GM12878 (cell line): ENCODE measurements at regions not wholly inside any gene's neighbourhood (a gene's known extent, or its start where the extent isn't known, plus 50 kb on each side); places are given as distances from the start of the nearest gene placed in this dataset.

Source experiments
- ATAC-seq: fragments of 200-7000 bp; cut with Tn5 transposase; 3 replicates; pipeline ENCODE4 v1.9.1; 2020; ENCODE audit warnings: mild to moderate bottlenecking, moderate library complexity
- BruUV-seq: library from RNA; stranded (reverse); fragments of 400-500 nt; replicated peaks from 2 replicates; lab custom pipeline; 2021; lab: Mats Ljungman, UMichigan
- CTCF ChIA-PET: fragments of 300-600 bp; sonication (Branson Sonifier 250); formaldehyde crosslinking; extraction: SDS; loops from one replicate; lab custom pipeline; 2021; ENCODE audit warnings: inconsistent platforms; lab: Yijun Ruan, JAX
- POLR2A ChIA-PET: fragments of 350-600 bp; formaldehyde crosslinking; extraction: SDS; loops from one replicate; lab custom pipeline; 2021; ENCODE audit warnings: inconsistent platforms; lab: Charles Lee
- RAD21 ChIA-PET: fragments of 300-600 bp; sonication (Branson Sonifier 250); formaldehyde crosslinking; loops from one replicate; lab custom pipeline; 2023; ENCODE audit warnings: antibody characterized with exemption; ENCODE audit not compliant: unreplicated experiment; lab: Charles Lee
- SMC1A ChIA-PET: fragments of 300-600 bp; sonication (Branson Sonifier 250); formaldehyde crosslinking; loops from one replicate; lab custom pipeline; 2023; ENCODE audit not compliant: unreplicated experiment, uncharacterized antibody; lab: Charles Lee
- DNase-seq: peaks from one replicate; pipeline ENCODE4 v3.0.0-alpha.2; 2011; ENCODE audit warnings: low read depth, low spot score
- FAIRE-seq: peaks from 3 replicates; lab custom pipeline; 2011; peaks lifted over from hg19 to GRCh38; lab: Jason Lieb, UNC
- H2AFZ ChIP-seq: 2 replicates; pipeline ENCODE4 v1.6.0; 2011; ENCODE audit warnings: low read depth, low read length, control low read depth; ENCODE audit not compliant: control insufficient read depth
- H3K27ac ChIP-seq: 2 replicates; pipeline ENCODE4 v1.5.1; 2011; ENCODE audit warnings: control low read depth; ENCODE audit not compliant: control insufficient read depth, insufficient read depth
- H3K27me3 ChIP-seq, 2 experiments: replicated peaks in 1 of 2; 2 replicates each; pipeline versions ENCODE4 v1.6.0 to v1.6.1; 2011; ENCODE audit warnings: low read length in 1 of 2; ENCODE audit not compliant: control insufficient read depth in 2 of 2, insufficient read depth in 2 of 2
- H3K36me3 ChIP-seq, 2 experiments: 2 replicates each; pipeline ENCODE4 v1.5.1; 2011; ENCODE audit warnings: low read length in 1 of 2; ENCODE audit not compliant: control insufficient read depth in 2 of 2, insufficient read depth in 2 of 2
- H3K4me1 ChIP-seq: 2 replicates; pipeline ENCODE4 v1.6.1; 2011; ENCODE audit warnings: mild to moderate bottlenecking, low read length, moderate library complexity, mixed read lengths; ENCODE audit not compliant: control insufficient read depth, insufficient read depth
- H3K4me2 ChIP-seq: 2 replicates; pipeline ENCODE4 v1.6.0; 2011; ENCODE audit warnings: control low read depth; ENCODE audit not compliant: control insufficient read depth, insufficient read depth
- H3K4me3 ChIP-seq: fragments of 200-600 bp; sonication (generic); 2 replicates; pipeline ENCODE4 v1.5.1; 2016
- H3K79me2 ChIP-seq: 2 replicates; pipeline ENCODE4 v1.6.0; 2011; ENCODE audit warnings: low read length; ENCODE audit not compliant: control insufficient read depth, insufficient read depth
- H3K9ac ChIP-seq: 2 replicates; pipeline ENCODE4 v1.8.0; 2011; ENCODE audit warnings: low read length, control low read depth, mixed read lengths; ENCODE audit not compliant: control insufficient read depth, insufficient read depth
- H3K9me3 ChIP-seq: replicated peaks from 3 replicates; pipeline ENCODE4 v1.5.1; 2011; ENCODE audit warnings: mild to moderate bottlenecking, low read length; ENCODE audit not compliant: control insufficient read depth, insufficient read depth
- H4K20me1 ChIP-seq: 2 replicates; pipeline ENCODE4 v1.6.0; 2011; ENCODE audit not compliant: control insufficient read depth, insufficient read depth
- ASH2L ChIP-seq: fragments of 300-600, 200-600 bp; sonication (generic); IDR thresholded peaks from 2 replicates; pipeline ENCODE4 v1.6.1; 2017; ENCODE audit warnings: low read depth, mild to moderate bottlenecking, borderline replicate concordance
- CBX5 ChIP-seq: sonication (generic); IDR thresholded peaks from 2 replicates; pipeline ENCODE4 v1.6.1; 2016; ENCODE audit warnings: low read depth, moderate library complexity, mild to moderate bottlenecking, inconsistent platforms
- JUND ChIP-seq: IDR thresholded peaks from 2 replicates; pipeline ENCODE4 v1.6.1; 2012; ENCODE audit warnings: low read depth, mild to moderate bottlenecking, low read length, improper control_type of control experiment, moderate library complexity
- NR2F1 ChIP-seq: fragments of 450-650 bp; conservative IDR thresholded peaks from 2 replicates; pipeline ENCODE4 v1.6.1; 2017; ENCODE audit warnings: mild to moderate bottlenecking
- NRF1 ChIP-seq: conservative IDR thresholded peaks from 2 replicates; pipeline ENCODE4 v1.6.1; 2011; ENCODE audit warnings: mild to moderate bottlenecking, low read depth, low read length, improper control_type of control experiment
- SIN3A ChIP-seq: IDR thresholded peaks from 2 replicates; pipeline ENCODE4 v1.6.1; 2012; ENCODE audit warnings: low read depth, low read length, improper control_type of control experiment
- SIX5 ChIP-seq: IDR thresholded peaks from 2 replicates; pipeline ENCODE4 v1.6.1; 2011; ENCODE audit warnings: mild to moderate bottlenecking, low read depth, low read length, moderate library complexity; ENCODE audit not compliant: severe bottlenecking
- SMAD5 ChIP-seq: IDR thresholded peaks from 2 replicates; pipeline ENCODE4 v1.6.1; 2016; ENCODE audit warnings: antibody characterized with exemption, low read depth
- SREBF1 ChIP-seq: IDR thresholded peaks from 2 replicates; pipeline ENCODE4 v1.6.1; 2012; ENCODE audit warnings: mild to moderate bottlenecking, low read length
- STAT3 ChIP-seq: IDR thresholded peaks from 2 replicates; pipeline ENCODE4 v1.6.1; 2011; ENCODE audit warnings: low read depth, low read length, improper control_type of control experiment
- TBL1XR1 ChIP-seq: IDR thresholded peaks from 2 replicates; pipeline ENCODE4 v1.6.1; 2012; ENCODE audit warnings: low read depth, low read length, improper control_type of control experiment
- ZNF384 ChIP-seq: IDR thresholded peaks from 2 replicates; pipeline ENCODE4 v1.6.1; 2012; ENCODE audit warnings: low read depth, mild to moderate bottlenecking, low read length, improper control_type of control experiment, borderline replicate concordance
- WGBS: methylation state at CpG from one replicate; pipeline ENCODE4 v1.1.6; 2016; ENCODE audit warnings: low lambda C conversion rate; ENCODE audit not compliant: insufficient replicate concordance, insufficient coverage; ENCODE audit errors: missing lambda C conversion rate; 5-methylcytosine and 5-hydroxymethylcytosine counted together
- in situ Hi-C: fragments of 300-500 bp; cut with MboI; formaldehyde crosslinking; loops from 9 replicates; pipeline ENCODE4 v1.14.3; 2018; ENCODE audit warnings: mixed read lengths
- intact Hi-C: fragments of 100-400 bp; cut with micrococcal nuclease; formaldehyde crosslinking; loops from one replicate; pipeline ENCODE4 v1.14.2; 2022; ENCODE audit not compliant: unreplicated experiment
- TF ChIP-seq, protein P1 (sequence below): IDR thresholded peaks from 2 replicates; pipeline ENCODE4 v1.6.1; 2012; ENCODE audit warnings: low read depth, low read length, improper control_type of control experiment
- TF ChIP-seq, protein P2 (sequence below): fragments of 450-650 bp; formaldehyde crosslinking; IDR thresholded peaks from 2 replicates; pipeline ENCODE4 v1.4.0; 2022; ENCODE audit warnings: mild to moderate bottlenecking, moderate library complexity
- TF ChIP-seq, protein P3 (sequence below): fragments of 450-650 bp; IDR thresholded peaks from 2 replicates; pipeline ENCODE4 v1.6.1; 2017; ENCODE audit warnings: mild to moderate bottlenecking, low read depth, inconsistent platforms; ENCODE audit not compliant: poor library complexity, severe bottlenecking

DNA sequence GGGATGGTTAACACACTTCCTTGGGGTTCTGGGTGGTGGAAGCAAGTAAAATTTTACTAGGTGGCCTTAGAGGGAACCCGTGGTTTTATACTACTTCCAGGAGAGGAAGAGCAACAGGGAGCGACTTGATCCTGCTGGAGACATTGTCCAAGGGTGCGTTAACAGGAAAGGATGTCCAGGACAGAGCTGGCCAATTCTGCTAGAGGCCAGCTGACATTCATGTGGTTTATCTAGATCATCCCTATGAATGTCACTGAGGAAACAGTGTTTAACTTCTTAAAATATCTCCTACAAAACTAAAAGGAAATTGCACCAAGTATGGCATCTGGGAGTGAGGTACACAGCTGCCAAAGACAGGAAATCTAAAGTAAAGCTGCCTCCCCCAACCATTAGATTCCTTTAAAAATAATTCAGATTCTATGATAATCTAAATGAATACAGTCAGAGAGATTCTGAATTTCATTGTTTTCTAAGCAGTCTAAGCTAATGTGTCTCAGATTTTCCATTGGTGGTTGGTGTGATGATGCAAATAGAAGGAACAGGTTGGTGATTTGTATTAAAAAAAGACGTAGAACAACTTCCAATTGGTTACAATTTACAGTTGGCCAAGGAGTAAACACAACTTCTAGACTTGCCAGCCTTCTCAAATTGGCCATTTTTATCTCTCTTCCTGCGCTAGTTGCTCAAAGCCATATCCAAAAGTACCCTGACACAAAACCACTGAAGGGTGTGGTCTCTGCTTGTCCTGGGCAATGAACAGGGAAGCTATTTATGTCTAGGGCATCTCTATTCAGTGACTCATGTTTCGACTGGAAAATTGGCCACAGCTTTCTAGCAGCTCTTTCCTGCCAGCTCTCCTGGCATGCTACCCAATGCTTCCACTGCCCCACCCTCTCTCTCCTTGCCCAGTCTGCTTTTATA is 574.7 kb upstream of the MEF2C start:
- no peaks in the 10 kb centered on the region for H4K20me1 ChIP-seq
- no peaks in the 10 kb centered on the region for H3K79me2 ChIP-seq
- RAD21 ChIA-PET, result interaction anchor here (2.0 kb wide), 1 partner anchor 144 kb away, joined by 6 read pairs; no protein-coding TSS in a partner anchor
- intact Hi-C loops (no loop called here), in situ Hi-C loops (no loop called here)
- no peak for ATAC-seq
- H3K4me3 ChIP-seq, result no peak overlapping the region
- 80% methylated on average over 6 of the region's 6 CpGs for WGBS
- SMC1A ChIA-PET, result interaction anchor here (0.8 to 3.5 kb wide), 10 partner anchors 8 to 228 kb away, joined by 3 to 13 read pairs (median 4); no protein-coding TSS in a partner anchor
- CTCF ChIA-PET, result interaction anchor here (0.5 to 1.4 kb wide), 4 partner anchors 34 to 186 kb away, joined by 3 read pairs; no protein-coding TSS in a partner anchor
- H3K9ac ChIP-seq, result no peak overlapping the region
- no peak for DNase-seq
- H3K4me1 ChIP-seq, result no peaks in the 10 kb centered on the region
- H3K27ac ChIP-seq, result no peak overlapping the region
- no peak for FAIRE-seq
- H3K9me3 ChIP-seq, result peaks cover 5% of the 10 kb centered on the region; the same call in 2 of the 3 replicates
- POLR2A ChIA-PET, result no interaction called here
- no peak overlapping the region; the same call in 1 of the 2 replicates for H2AFZ ChIP-seq
- H3K27me3 ChIP-seq, result no peaks in the 10 kb centered on the region
- no peaks in the 10 kb centered on the region for H3K36me3 ChIP-seq
- H3K4me2 ChIP-seq, result no peak overlapping the region
- BruUV-seq, result no TSS peak
- no peak for TF ChIP-seq TBL1XR1
- TF ChIP-seq NR2F1, result no peak
- no peak for TF ChIP-seq NRF1
- no peak for TF ChIP-seq SIX5
- TF ChIP-seq ZNF384, result no peak
- TF ChIP-seq SMAD5, result no peak
- no peak for TF ChIP-seq SREBF1
- TF ChIP-seq ASH2L, result no peak
- TF ChIP-seq, protein P1, sequence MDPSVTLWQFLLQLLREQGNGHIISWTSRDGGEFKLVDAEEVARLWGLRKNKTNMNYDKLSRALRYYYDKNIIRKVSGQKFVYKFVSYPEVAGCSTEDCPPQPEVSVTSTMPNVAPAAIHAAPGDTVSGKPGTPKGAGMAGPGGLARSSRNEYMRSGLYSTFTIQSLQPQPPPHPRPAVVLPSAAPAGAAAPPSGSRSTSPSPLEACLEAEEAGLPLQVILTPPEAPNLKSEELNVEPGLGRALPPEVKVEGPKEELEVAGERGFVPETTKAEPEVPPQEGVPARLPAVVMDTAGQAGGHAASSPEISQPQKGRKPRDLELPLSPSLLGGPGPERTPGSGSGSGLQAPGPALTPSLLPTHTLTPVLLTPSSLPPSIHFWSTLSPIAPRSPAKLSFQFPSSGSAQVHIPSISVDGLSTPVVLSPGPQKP, result no peak
- TF ChIP-seq STAT3, result no peak
- TF ChIP-seq, protein P2, sequence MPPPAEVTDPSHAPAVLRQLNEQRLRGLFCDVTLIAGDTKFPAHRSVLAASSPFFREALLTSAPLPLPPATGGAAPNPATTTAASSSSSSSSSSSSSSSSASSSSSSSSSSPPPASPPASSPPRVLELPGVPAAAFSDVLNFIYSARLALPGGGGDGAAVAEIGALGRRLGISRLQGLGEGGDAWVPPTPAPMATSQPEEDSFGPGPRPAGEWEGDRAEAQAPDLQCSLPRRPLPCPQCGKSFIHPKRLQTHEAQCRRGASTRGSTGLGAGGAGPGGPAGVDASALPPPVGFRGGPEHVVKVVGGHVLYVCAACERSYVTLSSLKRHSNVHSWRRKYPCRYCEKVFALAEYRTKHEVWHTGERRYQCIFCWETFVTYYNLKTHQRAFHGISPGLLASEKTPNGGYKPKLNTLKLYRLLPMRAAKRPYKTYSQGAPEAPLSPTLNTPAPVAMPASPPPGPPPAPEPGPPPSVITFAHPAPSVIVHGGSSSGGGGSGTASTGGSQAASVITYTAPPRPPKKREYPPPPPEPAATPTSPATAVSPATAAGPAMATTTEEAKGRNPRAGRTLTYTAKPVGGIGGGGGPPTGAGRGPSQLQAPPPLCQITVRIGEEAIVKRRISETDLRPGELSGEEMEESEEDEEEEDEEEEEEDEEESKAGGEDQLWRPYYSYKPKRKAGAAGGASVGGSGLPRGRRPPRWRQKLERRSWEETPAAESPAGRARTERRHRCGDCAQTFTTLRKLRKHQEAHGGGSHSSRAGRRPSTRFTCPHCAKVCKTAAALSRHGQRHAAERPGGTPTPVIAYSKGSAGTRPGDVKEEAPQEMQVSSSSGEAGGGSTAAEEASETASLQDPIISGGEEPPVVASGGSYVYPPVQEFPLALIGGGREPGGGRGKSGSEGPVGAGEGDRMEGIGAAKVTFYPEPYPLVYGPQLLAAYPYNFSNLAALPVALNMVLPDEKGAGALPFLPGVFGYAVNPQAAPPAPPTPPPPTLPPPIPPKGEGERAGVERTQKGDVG (CRISPR knock-in tag), result no peak
- no peak for TF ChIP-seq SIN3A
- no peak for TF ChIP-seq JUND
- TF ChIP-seq CBX5, result no peak
- TF ChIP-seq, protein P3, sequence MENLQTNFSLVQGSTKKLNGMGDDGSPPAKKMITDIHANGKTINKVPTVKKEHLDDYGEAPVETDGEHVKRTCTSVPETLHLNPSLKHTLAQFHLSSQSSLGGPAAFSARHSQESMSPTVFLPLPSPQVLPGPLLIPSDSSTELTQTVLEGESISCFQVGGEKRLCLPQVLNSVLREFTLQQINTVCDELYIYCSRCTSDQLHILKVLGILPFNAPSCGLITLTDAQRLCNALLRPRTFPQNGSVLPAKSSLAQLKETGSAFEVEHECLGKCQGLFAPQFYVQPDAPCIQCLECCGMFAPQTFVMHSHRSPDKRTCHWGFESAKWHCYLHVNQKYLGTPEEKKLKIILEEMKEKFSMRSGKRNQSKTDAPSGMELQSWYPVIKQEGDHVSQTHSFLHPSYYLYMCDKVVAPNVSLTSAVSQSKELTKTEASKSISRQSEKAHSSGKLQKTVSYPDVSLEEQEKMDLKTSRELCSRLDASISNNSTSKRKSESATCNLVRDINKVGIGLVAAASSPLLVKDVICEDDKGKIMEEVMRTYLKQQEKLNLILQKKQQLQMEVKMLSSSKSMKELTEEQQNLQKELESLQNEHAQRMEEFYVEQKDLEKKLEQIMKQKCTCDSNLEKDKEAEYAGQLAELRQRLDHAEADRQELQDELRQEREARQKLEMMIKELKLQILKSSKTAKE, result no peak
